Mucosa of stomach (tissue), 1 donor: ENCODE measurements at regions not wholly inside any gene's neighbourhood (a gene's known extent, or its start where the extent isn't known, plus 50 kb on each side); places are given as distances from the start of the nearest gene placed in this dataset.

Source experiments
- H3K27me3 ChIP-seq: one replicate; pipeline ENCODE4 v1.7.0; 2013; ENCODE audit warnings: mild to moderate bottlenecking, low read length; ENCODE audit not compliant: control insufficient read depth, insufficient read depth
- H3K36me3 ChIP-seq: one replicate; pipeline ENCODE4 v1.7.0; 2013; ENCODE audit warnings: low read length; ENCODE audit not compliant: control insufficient read depth, insufficient read depth
- H3K4me1 ChIP-seq: one replicate; pipeline ENCODE4 v1.7.0; 2013; ENCODE audit warnings: mild to moderate bottlenecking, low read length; ENCODE audit not compliant: control insufficient read depth, insufficient read depth
- H3K4me3 ChIP-seq: one replicate; pipeline ENCODE4 v1.7.0; 2013; ENCODE audit warnings: low read length
- H3K9ac ChIP-seq: one replicate; pipeline ENCODE4 v1.7.0; 2013; ENCODE audit warnings: mild to moderate bottlenecking, low read length, moderate library complexity
- H3K9me3 ChIP-seq: one replicate; pipeline ENCODE4 v1.7.0; 2013; ENCODE audit warnings: mild to moderate bottlenecking, low read length, moderate library complexity; ENCODE audit not compliant: control insufficient read depth
- donor health status: Pancreatic carcinoma.

DNA sequence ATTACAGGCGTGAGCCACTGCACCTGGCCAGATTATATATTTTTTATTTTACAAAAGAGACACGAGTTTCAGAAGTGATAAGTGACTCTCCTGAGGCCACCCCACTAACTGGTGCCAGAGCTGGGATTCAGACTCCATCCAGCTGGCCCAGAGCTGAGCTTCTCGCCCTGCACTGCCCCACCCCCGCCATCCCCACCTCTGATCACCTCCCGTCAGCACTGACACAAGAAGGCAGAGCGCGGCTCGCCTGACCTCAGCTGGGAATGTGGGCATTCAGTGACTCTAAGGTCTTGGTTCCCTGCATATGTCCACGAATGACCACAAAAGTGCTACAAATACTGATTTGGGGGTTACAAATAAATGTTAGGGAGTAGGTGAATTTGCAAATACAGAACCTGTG, 56.1 kb upstream of the GALNT15 start:
- H3K27me3 ChIP-seq: no peaks in the 10 kb centered on the region
- no peaks in the 10 kb centered on the region for H3K9me3 ChIP-seq
- H3K36me3 ChIP-seq: no peaks in the 10 kb centered on the region
- no peak overlapping the region for H3K9ac ChIP-seq
- no peak overlapping the region for H3K4me3 ChIP-seq
- no peaks in the 10 kb centered on the region for H3K4me1 ChIP-seq

GRCh38 chr3:16119887-16120286, 54.6 kb upstream of the GALNT15 start:
- Histone ChIP-seq H3K36me3 (no peaks in the 10 kb centered on the region), H3K27me3 (no peaks in the 10 kb centered on the region), H3K4me3 (no peak overlapping the region), H3K9ac (no peak overlapping the region), H3K4me1 (no peaks in the 10 kb centered on the region), H3K9me3 (no peaks in the 10 kb centered on the region)

GRCh38 chr3:16121391-16121790, 53.1 kb upstream of the GALNT15 start:
- H3K9me3 ChIP-seq: no peaks in the 10 kb centered on the region
- H3K36me3 ChIP-seq: no peaks in the 10 kb centered on the region
- no peaks in the 10 kb centered on the region for H3K27me3 ChIP-seq
- H3K4me1 ChIP-seq: no peaks in the 10 kb centered on the region
- H3K9ac ChIP-seq: no peak overlapping the region
- H3K4me3 ChIP-seq: no peak overlapping the region

DNA sequence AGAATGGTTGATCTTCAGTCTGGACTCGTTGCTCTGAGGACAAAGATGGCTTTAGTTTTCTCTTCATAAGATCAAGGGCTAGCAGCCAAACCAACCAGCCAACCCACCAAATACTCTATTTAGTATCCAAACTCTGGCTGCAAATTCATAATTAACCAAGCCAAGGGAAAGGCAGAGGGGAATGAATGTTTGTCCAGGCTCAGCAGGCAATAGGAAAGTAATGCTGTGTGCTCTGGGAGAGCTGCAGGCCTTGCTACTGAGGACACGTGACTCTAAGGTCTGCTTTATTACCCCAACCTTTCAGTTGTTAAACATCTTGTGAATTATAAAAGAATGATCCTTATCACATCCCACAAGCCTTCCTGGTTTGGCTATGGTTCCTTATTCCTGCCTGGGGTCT, 52.3 kb upstream of the GALNT15 start:
- no peak overlapping the region for H3K9ac ChIP-seq
- no peaks in the 10 kb centered on the region for H3K4me1 ChIP-seq
- H3K4me3 ChIP-seq: no peak overlapping the region
- no peaks in the 10 kb centered on the region for H3K36me3 ChIP-seq
- no peaks in the 10 kb centered on the region for H3K27me3 ChIP-seq
- no peaks in the 10 kb centered on the region for H3K9me3 ChIP-seq

- Histone ChIP-seq H3K4me1 (no peaks in the 10 kb centered on the region), H3K9ac (no peak overlapping the region)
Observed at GRCh38 chr3:16122661-16123060, 51.8 kb upstream of the GALNT15 start.

GRCh38 chr3:16124636-16125035, 49.8 kb upstream of the GALNT15 start:
- H3K4me3 ChIP-seq: no peak overlapping the region
- no peaks in the 10 kb centered on the region for H3K27me3 ChIP-seq
- no peaks in the 10 kb centered on the region for H3K36me3 ChIP-seq
- no peak overlapping the region for H3K9ac ChIP-seq
- no peaks in the 10 kb centered on the region for H3K9me3 ChIP-seq
- H3K4me1 ChIP-seq: no peaks in the 10 kb centered on the region

More at GRCh38 chr3:16122661-16123060, 51.8 kb upstream of the GALNT15 start:
- no peaks in the 10 kb centered on the region for H3K36me3 ChIP-seq
- no peaks in the 10 kb centered on the region for H3K27me3 ChIP-seq
- H3K9me3 ChIP-seq: no peaks in the 10 kb centered on the region
- no peak overlapping the region for H3K4me3 ChIP-seq
